GM21423 (cell line): ENCODE measurements at regions not wholly inside any gene's neighbourhood (a gene's known extent, or its start where the extent isn't known, plus 50 kb on each side); places are given as distances from the start of the nearest gene placed in this dataset.

Experiments used
- ATAC-seq: cut with Tn5 transposase; IDR thresholded peaks from one replicate; pipeline ENCODE4 v1.9.1; 2021; ENCODE audit warnings: mild to moderate bottlenecking, moderate library complexity; ENCODE audit not compliant: unreplicated experiment

DNA sequence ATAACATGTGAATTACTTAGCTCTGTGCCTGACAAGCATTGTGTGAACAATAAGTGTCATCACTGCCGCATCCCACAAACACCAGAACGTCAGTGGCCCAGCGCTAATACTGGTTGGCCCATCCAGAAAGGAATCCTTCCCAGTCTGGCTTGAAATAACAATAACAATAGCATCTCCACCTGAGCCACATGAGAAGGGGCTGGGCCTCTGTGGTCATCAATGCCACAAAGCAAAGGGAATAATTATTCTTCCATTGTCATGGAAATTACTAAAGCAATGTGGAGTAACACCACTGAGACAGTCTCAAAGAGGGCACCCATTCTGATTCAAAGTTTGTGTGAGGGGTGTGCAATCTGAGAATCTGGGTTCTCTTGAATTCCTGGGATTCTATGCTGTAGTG lies 105.7 kb upstream of the INHBA start:
- no peak for ATAC-seq

DNA sequence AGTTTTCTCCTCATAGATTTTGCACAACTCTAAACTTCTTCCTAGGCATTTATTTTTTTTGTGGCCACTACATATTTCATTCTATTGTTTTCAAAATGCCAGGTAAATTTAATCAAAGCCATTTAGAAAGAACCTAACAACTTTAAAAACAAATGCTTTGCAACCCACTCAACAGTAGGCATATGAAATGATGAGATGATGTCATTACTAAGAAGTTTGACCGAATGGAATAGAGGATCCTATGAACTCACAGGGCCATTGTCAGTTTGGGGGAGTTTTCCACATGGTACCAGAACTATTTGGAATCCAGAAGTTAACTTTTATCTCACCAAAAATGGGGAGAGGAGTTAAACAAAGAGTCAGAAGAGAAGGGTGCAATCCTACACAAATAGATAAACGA lies 100.7 kb upstream of the INHBA start:
- ATAC-seq: no peak

DNA sequence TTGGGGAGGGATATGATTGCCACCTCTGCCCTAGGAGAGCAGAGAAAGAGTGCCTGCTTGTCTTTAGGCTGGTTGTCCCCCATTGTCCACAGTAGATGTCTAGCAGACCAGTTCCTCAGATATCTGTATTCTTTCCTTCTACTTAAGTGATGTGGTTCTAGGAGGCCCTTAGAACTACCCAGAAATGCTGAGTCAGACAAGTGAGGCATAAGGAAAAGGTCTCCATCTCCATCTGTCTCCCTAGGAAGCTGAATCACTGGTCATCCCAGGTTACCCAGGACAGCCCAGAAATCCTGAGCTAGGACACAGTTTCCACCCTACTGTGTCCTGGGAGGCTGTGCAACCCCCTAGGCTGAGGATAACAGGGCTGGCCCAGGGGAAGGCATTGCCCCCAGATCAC lies 93.4 kb upstream of the INHBA start:
- ATAC-seq: no peak

DNA sequence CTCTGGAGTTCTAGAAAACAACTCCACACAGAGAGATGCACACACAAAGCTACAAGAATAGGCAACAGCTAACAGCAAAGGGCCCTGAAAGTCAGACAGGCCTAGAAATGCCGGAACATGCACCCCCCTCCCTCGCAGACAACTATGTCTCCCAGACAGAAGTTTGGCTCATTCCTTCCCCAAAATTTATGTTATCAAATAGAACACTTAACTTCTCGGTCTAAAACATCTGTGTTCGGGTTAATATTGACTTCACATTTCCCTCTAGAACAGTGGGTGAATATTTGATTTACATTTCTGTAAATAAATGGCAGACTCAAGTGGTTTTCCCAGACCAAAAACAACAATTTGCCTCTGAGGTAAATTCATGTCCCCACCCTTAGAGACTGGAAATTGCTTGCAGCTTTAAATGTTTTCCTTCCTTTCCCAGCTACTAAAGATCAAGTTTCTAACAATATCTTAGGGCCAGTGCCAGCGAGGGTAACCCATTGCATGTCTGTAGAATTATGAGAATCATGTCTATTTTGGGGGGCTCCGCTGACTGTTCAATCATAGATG lies 92.5 kb upstream of the INHBA start:
- ATAC-seq: no peak

DNA sequence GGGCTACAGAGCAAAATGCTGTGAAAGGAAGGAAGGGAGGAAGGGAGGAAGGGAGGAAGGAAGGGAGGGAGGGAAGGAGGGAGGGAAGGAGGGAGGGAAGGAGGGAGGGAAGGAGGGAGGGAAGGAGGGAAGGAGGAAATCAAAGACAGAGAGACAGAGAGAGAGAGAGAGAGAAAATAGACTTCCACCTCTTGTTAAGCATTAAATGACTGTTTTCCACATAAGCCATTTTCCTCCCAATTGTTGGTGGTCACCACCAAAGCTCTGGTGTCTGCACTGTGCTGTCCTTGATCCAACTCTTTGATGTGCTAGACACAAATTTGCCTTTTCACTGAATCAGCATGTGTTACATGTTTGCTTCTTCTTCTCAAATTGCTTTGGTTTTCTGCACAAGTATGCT lies 90.7 kb upstream of the INHBA start:
- no peak for ATAC-seq

DNA sequence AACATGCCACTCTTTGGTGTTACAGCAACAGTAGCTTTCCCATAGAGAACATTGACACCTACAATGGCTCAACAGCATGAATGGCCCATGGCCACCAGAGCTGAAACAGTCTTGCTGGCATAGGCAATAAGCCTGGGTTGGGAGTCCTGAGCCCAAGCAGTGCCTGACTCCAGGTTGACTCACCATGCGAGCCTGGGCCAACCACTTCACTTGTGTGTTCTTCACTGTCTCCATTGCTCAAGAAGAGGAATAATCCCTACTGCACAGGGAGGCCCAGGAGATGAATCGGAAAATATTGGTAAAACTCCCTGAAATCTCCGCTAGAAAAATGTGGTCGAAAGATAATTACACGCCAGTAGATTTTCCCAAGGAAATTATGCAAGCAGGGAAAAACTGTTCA lies 89.2 kb upstream of the INHBA start:
- ATAC-seq: no peak

DNA sequence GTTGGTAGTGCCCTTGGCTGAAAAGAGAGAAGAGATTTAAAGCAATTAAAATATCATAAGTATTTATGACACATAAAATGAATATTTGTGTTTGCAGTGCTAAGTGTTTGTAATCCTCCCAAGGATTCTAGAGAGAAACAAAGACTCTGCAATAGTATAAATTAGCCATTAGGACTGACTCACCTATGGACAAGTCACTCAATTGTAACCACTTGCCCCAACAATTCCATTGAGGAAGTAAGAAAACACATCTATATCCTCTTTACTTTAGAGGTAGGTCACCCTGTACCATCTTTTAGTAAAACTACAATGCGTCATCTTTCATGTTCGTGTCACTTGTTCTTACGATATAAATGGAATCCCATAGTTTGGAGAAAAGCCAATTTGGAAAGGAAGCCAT lies 85.7 kb upstream of the INHBA start:
- no peak for ATAC-seq

DNA sequence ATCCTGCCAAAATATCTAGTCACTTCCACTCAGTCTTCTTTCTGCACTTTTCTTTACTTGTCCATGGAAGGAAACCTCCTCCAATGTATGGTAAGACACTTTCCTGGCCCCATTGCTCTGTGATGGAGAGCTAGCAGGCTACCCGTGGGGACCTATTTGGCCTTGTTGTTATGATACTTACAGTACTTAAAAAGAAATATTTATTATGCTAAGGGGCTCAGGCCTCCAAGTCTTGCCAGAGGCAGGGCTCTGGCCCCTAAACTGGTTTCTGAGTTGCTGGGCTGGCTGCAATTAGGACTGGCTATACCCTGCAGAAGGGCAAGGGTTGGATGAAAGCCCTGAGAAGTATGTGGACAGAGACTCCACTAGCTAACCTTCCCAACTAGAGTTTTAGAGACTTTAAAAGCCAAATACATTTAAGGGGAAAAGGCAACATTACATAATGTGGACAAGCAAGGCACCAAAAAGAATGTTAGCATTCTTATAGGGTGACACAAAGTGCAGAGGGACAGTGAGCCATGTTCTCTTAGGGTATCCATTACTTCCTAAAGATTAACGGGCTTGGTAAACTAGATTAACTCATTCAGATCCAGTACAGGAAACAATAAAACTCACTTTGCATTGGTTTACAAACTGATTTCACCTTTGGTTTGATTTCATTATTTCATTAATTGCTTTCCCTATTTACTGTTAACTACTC lies 84.9 kb upstream of the INHBA start:
- no peak for ATAC-seq

DNA sequence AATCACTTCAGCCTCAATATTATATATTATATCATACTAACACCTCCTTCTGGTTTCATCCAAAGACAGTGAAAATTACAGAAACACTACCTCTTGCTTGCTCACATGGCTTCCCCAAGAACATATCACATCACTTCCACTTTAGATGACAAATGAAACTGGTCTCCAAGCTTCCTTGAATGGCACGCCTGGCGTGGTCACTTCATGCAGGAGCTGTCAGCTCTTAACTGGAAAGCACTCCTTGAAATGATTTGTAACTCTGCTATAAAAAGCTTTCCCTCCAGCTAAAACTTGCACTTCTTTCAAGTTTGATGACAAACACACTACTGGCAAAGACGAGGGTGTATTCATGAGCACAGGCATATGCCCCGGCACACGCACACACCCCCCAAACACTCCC lies 84.1 kb upstream of the INHBA start:
- no peak for ATAC-seq

DNA sequence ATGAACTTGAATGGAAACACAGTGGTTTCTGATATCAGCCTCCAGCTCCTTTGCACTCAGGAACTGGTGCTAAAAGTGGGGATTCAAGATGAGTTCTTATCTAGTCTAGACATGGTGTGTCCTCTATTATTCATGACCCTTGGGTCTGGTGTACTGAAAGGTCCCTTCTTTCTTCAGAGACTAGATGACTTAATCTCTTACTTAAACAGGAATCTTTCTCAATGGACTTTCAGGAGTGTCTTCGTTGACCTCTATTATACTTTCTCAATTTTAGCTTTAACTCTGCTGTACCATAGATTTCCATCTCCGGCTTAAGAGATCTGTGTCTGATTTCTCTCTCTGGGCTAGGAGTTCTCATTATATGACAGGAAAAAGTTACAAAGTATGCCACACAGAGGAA lies 83.5 kb upstream of the INHBA start:
- no peak for ATAC-seq

DNA sequence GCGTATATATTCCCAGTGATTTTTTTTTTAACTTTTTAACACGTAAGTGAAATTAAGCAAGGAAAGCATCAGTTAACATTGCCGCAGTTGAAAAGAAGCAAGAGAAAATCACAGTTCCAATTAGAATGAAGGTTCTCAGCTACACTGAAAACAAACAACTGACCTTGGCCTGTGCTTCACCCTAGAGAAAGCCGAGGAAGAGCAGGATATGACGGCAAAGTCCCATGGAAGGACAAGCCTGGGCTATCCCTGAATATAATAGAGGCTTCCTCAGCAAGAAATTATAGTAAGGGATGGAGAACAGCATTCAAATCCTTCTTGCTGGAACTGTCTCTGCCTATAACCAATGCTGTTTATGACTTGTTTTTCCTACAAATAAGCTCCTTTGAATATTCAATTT lies 83.0 kb upstream of the INHBA start:
- ATAC-seq: no peak

DNA sequence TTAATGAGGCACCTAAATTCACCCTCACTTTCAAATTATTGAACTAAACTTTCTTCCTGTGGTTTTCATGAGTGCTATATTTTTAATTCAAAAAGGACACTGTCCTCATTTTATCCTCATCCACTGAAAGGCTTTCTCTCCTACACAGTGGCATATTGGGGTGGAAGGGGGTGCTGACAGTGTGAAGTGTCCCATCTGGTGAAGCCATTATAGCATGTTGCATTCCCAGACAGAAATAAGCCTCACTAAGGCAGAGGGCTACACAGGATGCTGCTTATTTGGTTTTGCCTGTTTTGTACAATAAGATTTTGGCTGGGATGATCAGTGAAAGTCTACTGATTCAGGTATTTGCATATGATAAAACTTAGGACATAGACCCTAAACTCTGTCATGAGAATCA lies 82.4 kb upstream of the INHBA start:
- ATAC-seq: no peak

DNA sequence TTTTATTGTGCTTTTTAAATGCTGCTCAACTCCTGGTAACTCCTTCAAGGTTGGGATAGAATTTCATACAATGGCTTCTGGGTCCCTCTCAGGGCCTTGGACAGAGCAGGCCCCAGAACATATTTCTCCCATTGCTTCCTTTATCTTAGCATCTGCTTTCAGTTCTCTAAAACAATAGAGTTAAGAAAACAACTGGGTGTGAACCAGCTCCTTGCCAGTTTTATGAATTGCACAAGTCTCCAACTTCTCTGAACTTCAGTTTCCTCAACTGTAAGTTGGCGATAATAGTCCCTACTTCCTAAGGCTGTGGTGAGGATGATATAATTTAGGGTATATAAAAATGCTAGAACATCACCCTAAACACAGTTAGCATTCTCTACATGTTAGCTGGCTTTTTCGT lies 77.0 kb upstream of the INHBA start:
- no peak for ATAC-seq

DNA sequence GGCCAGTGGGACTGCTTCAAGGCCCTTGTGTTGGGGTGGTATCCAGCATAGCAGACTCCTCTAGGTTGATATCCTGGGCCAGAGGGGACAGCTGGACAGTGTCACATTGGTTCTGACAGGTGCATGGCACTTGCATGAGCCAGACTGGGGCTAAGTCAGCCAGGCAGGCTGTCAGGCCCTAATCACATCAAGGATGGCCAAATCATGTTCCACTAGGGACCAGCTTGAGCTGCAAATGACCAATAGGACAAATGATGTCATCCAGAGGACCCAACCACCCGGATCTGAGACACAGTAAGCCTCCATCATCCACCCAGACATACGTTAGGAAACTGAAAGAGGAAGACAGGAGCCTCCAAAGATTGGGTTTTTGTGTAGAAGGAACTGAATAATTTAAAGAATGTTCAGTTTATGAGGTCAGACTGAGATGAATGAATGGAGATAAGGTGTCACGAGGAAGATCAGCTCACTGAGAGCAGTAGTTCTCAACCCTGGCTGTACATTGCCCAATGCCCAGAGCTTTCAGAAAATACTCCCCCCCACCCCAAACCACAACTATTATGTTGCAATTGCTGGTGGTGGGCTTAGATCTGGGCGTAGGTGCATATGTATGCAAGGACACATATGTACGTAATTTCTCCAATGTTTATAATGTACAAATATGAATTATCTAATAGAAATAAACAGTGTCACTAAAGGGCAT lies 75.2 kb upstream of the INHBA start:
- ATAC-seq: no peak

DNA sequence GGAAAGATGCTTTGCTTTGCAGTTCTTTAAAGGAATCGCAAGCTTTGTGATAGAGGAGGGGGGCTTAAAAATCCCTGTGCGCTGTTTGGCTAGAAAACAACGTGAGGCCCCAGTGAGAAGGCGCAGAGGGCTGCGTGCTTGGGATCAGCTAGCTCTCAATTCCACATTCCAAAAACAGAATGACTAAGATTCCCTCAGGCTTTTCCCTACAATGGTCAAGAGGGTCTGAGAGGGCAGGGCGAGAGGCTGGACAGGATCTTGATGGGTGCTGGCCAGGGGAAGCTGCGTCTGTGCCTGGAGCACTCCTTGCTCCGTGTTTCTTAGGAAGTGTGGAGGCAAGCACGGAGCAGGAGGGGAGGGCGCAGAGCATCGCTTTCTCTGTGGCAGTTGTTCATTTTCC lies 72.1 kb upstream of the INHBA start:
- ATAC-seq: no peak

DNA sequence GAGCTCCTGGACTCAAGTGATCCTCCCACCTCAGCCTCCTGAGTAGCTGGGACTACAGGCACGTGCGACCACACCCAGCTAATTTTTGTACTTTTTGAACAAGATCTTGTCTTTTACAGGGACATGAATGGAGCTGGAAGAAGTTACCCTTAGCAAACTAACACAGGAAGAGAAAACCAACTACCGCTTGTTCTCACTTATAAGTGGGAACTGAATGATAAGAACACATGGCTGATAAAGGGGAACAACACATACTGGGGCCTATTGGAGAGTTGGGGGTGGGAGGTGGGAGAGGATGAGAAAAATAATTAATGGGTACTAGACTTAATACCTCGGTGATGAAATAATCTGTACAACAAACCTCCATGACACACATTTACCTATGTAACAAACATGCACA lies 70.9 kb upstream of the INHBA start:
- no peak for ATAC-seq

DNA sequence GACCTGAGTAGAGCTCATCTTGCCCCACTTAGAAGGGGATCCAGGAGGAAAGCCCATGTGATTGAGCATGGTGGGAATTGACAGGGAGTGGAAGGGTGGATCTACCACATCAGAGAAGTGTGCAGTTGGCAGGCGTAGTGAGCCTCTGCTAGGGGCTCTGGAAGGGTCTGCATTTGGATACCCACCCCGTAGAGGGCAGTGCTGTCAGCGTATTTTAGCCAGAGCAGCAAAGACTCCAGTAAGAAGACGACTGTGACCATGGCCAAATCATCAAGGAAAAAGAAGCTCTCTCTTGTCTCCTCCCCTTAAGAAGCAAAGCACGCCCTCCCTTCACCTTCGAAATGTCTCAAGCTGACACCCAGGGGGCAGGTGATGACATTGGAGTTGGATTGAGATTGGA lies 68.8 kb upstream of the INHBA start:
- no peak for ATAC-seq

DNA sequence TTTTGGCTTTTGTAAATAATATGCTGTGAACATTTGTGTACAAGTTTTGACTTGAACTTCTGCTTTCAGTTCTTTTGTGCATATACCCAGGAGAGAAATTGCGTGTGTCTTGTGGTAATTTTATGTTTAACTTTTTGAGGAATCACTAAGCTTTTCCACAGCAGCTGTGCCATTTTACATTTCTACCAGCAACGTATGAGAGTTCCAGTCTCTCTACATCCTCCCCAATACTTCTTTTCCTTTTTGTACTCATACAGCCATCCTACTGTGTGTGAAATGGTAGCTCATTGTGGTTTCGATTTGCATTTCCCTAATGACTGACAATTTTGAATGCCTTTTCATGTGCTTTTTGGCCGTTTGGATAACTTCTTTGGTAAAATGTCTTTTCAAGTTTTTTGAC lies 66.3 kb upstream of the INHBA start:
- no peak for ATAC-seq

DNA sequence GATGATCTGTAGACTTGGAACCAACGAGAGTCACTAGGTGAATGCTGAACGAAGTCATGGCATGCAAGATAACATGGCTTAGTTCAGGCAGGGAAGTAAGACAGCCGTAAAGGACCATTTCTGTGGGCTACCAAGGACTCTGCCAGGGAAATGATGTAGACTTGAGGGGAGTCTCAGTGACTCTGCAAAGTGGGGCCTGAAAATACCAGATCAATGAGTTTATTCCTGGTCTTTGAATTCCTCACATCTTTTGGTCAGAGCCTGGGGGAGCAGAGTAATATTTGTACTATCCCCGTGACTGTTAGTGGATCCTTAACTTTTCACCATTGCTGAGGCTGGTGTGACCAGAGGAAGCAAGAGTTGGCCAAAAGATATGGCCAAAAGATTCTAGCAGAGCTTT lies 60.7 kb upstream of the INHBA start:
- ATAC-seq: no peak

DNA sequence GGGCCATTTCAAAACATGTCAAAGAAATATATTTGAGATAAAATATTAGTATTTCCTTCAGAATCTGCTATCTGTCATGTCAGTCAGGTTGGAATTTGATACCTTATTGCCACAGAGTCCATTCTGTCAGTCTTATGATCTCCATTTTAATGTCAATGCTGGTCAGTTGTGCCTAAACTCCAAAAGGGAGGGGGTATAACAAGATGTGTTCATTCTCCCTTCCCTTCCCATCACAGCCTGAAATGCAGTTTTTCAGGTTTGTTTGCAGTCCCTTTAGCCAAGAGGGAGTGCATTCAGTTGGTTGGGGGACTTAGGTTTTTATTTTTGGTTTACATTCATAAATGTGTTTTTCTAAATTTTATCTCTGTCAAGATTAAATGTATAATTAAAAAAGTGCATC lies 59.8 kb upstream of the INHBA start:
- ATAC-seq: no peak

DNA sequence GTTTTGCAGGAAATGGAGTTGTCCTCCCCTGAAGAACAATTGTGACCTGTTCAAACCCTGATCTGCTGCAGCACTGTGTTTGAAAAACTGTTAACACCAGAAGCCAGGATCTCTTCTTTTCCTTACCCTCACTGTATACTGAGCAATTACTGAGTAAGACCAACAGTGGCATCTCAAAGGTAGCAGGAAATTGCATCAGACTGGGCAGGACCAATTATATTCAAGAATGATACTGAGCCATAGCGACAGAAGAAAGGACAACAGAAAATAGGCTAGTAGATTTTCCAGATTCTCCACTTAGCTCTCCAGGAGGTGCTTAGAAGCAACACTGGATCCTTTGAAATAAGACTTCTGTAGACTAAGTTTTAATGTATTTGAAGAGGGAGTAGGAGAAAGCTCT lies 57.4 kb upstream of the INHBA start:
- ATAC-seq: no peak

DNA sequence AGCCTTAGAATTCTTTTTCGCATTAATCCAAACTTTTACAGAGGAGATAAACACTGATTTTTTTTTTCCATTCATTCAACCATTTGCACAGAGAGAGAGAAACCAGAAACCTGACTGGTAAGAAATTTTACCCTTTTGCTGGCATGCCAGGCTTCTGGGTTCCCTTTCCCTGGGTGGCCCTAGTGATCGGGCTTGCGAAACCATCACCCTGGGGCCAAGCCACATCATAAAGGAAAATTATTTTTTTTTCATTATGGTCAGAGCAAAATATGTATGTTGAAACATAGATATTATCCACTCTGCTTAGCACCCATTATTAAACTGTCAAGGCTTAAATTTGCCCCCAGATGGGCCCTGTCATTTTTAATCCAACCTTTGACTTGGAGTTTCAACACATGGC lies 55.4 kb upstream of the INHBA start:
- no peak for ATAC-seq
